Vagina (tissue), 2 donors: ENCODE measurements at regions not wholly inside any gene's neighbourhood (a gene's known extent, or its start where the extent isn't known, plus 50 kb on each side); places are given as distances from the start of the nearest gene placed in this dataset.

ENCODE experiments used
- POLR2A ChIP-seq, 2 donors: fragments of 450-650 bp; IDR thresholded peaks; one replicate each; pipeline ENCODE4 v1.6.1; 2017; ENCODE audit warnings: antibody characterized with exemption in 2 of 2, mild to moderate bottlenecking in 2 of 2, moderate library complexity in 2 of 2
- POLR2AphosphoS5 ChIP-seq, 2 donors: sonication (generic); formaldehyde crosslinking; IDR thresholded peaks; one replicate each; pipeline ENCODE4 v1.9.0; 2017; ENCODE audit warnings: antibody characterized with exemption in 2 of 2, mild to moderate bottlenecking in 2 of 2, low read depth in 1 of 2; ENCODE audit not compliant: insufficient read depth in 1 of 2
- TF ChIP-seq, protein P1 (sequence below), 3 experiments: fragments of 450-650 bp in 2 of 3; fragments of 200-600 bp in 1 of 3; sonication (generic) in 1 of 3; IDR thresholded peaks; one replicate each; pipeline ENCODE4 v1.5.1; 2017 to 2019; ENCODE audit warnings: antibody characterized with exemption in 3 of 3, mild to moderate bottlenecking in 2 of 3, moderate library complexity in 2 of 3

DNA sequence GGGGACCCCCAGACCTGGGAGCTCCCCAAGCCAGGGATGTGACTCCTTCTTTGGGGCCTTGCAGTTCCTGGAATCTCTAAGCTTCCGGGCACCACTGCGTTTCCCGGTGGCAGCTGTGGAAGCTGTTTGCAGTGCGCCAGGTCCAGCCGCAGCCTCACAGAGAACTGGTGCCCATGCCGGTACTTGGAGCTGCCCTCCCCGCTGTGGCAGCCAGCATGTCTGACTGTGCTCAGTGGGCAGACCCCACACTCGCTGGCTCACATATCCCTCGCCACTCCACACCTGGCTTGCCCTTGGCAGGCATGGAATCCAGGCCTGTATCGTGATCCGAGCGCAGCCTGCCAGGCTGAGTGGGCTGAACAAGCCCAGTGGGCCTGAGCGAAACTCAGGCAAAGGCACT lies 753.2 kb upstream of the PCDH20 start:
- TF ChIP-seq POLR2A (IDR thresholded peaks at IDR 0.05) (no peak), POLR2AphosphoS5 (IDR thresholded peaks at IDR 0.05; ENCODE audit: insufficient read depth in 1 of 2, low read depth in 1 of 2) (no peak)
- TF ChIP-seq, protein P1, sequence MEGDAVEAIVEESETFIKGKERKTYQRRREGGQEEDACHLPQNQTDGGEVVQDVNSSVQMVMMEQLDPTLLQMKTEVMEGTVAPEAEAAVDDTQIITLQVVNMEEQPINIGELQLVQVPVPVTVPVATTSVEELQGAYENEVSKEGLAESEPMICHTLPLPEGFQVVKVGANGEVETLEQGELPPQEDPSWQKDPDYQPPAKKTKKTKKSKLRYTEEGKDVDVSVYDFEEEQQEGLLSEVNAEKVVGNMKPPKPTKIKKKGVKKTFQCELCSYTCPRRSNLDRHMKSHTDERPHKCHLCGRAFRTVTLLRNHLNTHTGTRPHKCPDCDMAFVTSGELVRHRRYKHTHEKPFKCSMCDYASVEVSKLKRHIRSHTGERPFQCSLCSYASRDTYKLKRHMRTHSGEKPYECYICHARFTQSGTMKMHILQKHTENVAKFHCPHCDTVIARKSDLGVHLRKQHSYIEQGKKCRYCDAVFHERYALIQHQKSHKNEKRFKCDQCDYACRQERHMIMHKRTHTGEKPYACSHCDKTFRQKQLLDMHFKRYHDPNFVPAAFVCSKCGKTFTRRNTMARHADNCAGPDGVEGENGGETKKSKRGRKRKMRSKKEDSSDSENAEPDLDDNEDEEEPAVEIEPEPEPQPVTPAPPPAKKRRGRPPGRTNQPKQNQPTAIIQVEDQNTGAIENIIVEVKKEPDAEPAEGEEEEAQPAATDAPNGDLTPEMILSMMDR (IDR thresholded peaks at IDR 0.05), result no peak
